ENCODE measurements at regions not wholly inside any gene's neighbourhood (a gene's known extent, or its start where the extent isn't known, plus 50 kb on each side); places are given as distances from the start of the nearest gene placed in this dataset.

DNA sequence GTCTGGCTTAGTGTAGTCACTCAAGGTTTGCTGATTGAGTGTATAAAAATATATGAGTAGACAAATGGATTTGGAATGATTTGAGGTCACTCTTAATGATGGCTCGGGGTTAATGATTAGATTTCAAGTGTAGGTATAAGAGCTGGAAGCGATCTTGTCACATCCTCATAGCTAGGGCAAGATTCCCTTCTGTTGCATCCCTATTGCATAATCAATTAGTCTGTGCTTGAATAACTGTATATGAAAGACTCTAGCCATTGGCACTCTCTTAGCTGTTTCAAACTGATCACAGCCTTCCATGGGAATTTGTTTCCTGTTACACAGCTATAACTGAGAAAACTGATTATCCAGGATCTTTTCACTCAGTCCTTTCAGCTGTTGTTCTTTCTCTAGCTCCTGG lies 811.6 kb downstream of the TLE4 start:
- no peaks in the 10 kb centered on the region for H3K27me3 ChIP-seq (ENCODE audit: control insufficient read depth in 2 of 2, insufficient read depth in 2 of 2, low read length in 2 of 2)
- H3K4me2 ChIP-seq (ENCODE audit: insufficient read depth, low read length), result no peak overlapping the region
- WGBS (ENCODE audit: insufficient coverage, low coverage, missing lambda C conversion rate), result 0% methylated on average over 2 of the region's 2 CpGs
- ATAC-seq (no peak), DNase-seq (ENCODE audit: extremely low read depth in 1 of 4, low spot score in 3 of 4) (no peak), FAIRE-seq (no peak)
- H3K27ac ChIP-seq (ENCODE audit: extremely low read depth, low read depth, low read length), result no peak overlapping the region
- no peak overlapping the region for H3K9ac ChIP-seq (ENCODE audit: insufficient read depth in 1 of 2, low read depth in 2 of 2, low read length in 2 of 2)
- in situ Hi-C loops (cut with MboI), result no loop called here
- no peak overlapping the region for H3K4me3 ChIP-seq
- no peaks in the 10 kb centered on the region for H3K9me3 ChIP-seq (replicated peaks; ENCODE audit: control insufficient read depth, insufficient read depth, low read depth, low read length)
- intact Hi-C loops (cut with micrococcal nuclease), result no loop called here
- H3K36me3 ChIP-seq (ENCODE audit: control insufficient read depth, insufficient read depth, low read length), result no peaks in the 10 kb centered on the region
- BruUV-seq (replicated peaks), result no TSS peak
- ChIA-PET POLR2A (no interaction called here), CTCF (ENCODE audit: low intra/inter-chr PET ratio) (no interaction called here)
- no peaks in the 10 kb centered on the region for H3K9me1 ChIP-seq (ENCODE audit: control insufficient read depth, insufficient read depth, low read length)
- no peak overlapping the region for H2AFZ ChIP-seq (ENCODE audit: low read depth, low read length)
- H4K20me1 ChIP-seq (replicated peaks; ENCODE audit: control insufficient read depth, insufficient read depth, low read length), result no peaks in the 10 kb centered on the region
- TF ChIP-seq BCOR (IDR thresholded peaks at IDR 0.05) (no peak), SOX6 (IDR thresholded peaks at IDR 0.05) (no peak), SMARCB1 (IDR thresholded peaks at IDR 0.05; ENCODE audit: insufficient read length, low read depth) (no peak), COPS2 (conservative IDR thresholded peaks at IDR 0.05) (no peak), TAF7 (tag; IDR thresholded peaks at IDR 0.05) (no peak), TFAM (CRISPR knock-in tag; conservative IDR thresholded peaks at IDR 0.05) (no peak), HDAC6 (IDR thresholded peaks at IDR 0.05; ENCODE audit: low read depth, low read length) (no peak), TAF1 (IDR thresholded peaks at IDR 0.05; ENCODE audit: control insufficient read depth, extremely low read depth, insufficient read depth, low read length, severe bottlenecking) (no peak), RFX7 (CRISPR knock-in tag; IDR thresholded peaks at IDR 0.05) (no peak), RB1 (IDR thresholded peaks at IDR 0.05; ENCODE audit: low read depth) (no peak)
- TF ChIP-seq, protein P1, sequence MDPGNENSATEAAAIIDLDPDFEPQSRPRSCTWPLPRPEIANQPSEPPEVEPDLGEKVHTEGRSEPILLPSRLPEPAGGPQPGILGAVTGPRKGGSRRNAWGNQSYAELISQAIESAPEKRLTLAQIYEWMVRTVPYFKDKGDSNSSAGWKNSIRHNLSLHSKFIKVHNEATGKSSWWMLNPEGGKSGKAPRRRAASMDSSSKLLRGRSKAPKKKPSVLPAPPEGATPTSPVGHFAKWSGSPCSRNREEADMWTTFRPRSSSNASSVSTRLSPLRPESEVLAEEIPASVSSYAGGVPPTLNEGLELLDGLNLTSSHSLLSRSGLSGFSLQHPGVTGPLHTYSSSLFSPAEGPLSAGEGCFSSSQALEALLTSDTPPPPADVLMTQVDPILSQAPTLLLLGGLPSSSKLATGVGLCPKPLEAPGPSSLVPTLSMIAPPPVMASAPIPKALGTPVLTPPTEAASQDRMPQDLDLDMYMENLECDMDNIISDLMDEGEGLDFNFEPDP (CRISPR knock-in tag; IDR thresholded peaks at IDR 0.05), result no peak
- TF ChIP-seq, protein P2, sequence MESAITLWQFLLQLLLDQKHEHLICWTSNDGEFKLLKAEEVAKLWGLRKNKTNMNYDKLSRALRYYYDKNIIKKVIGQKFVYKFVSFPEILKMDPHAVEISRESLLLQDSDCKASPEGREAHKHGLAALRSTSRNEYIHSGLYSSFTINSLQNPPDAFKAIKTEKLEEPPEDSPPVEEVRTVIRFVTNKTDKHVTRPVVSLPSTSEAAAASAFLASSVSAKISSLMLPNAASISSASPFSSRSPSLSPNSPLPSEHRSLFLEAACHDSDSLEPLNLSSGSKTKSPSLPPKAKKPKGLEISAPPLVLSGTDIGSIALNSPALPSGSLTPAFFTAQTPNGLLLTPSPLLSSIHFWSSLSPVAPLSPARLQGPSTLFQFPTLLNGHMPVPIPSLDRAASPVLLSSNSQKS (CRISPR knock-in tag; IDR thresholded peaks at IDR 0.05), result no peak
- TF ChIP-seq, protein P3, sequence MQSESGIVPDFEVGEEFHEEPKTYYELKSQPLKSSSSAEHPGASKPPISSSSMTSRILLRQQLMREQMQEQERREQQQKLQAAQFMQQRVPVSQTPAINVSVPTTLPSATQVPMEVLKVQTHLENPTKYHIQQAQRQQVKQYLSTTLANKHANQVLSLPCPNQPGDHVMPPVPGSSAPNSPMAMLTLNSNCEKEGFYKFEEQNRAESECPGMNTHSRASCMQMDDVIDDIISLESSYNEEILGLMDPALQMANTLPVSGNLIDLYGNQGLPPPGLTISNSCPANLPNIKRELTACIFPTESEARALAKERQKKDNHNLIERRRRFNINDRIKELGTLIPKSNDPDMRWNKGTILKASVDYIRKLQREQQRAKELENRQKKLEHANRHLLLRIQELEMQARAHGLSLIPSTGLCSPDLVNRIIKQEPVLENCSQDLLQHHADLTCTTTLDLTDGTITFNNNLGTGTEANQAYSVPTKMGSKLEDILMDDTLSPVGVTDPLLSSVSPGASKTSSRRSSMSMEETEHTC (IDR thresholded peaks at IDR 0.05), result no peak
- TF ChIP-seq, protein P4, sequence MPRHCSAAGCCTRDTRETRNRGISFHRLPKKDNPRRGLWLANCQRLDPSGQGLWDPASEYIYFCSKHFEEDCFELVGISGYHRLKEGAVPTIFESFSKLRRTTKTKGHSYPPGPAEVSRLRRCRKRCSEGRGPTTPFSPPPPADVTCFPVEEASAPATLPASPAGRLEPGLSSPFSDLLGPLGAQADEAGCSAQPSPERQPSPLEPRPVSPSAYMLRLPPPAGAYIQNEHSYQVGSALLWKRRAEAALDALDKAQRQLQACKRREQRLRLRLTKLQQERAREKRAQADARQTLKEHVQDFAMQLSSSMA (CRISPR knock-in tag; IDR thresholded peaks at IDR 0.05), result no peak
- no peaks in the 10 kb centered on the region for H3K4me1 ChIP-seq (replicated peaks in 1 of 2; ENCODE audit: control insufficient read depth in 2 of 2, insufficient read depth in 2 of 2, low read length in 2 of 2)
- H3K79me2 ChIP-seq (ENCODE audit: control insufficient read depth, insufficient read depth, low read length), result no peaks in the 10 kb centered on the region
